CD4-positive, alpha-beta memory T cell (primary cell): ENCODE measurements at regions not wholly inside any gene's neighbourhood (a gene's known extent, or its start where the extent isn't known, plus 50 kb on each side); places are given as distances from the start of the nearest gene placed in this dataset.

ENCODE experiments used
- CTCF ChIA-PET: fragments of 350-600 bp; sonication (Branson Sonifier 250); formaldehyde crosslinking; loops from one replicate; lab custom pipeline; 2021; ENCODE audit warnings: inconsistent platforms; ENCODE audit not compliant: partially characterized antibody; lab: Charles Lee
- POLR2A ChIA-PET: fragments of 350-600 bp; sonication (Branson Sonifier 250); formaldehyde crosslinking; loops from one replicate; lab custom pipeline; 2021; ENCODE audit not compliant: partially characterized antibody; lab: Charles Lee
- DNase-seq, 5 donors: peaks; one replicate each; pipeline versions ENCODE4 v3.0.0 to v3.0.0-alpha.2; 2020 to 2022; ENCODE audit warnings: mixed read lengths in 1 of 5
- H3K27ac ChIP-seq: one replicate; pipeline ENCODE4 v1.7.0; 2013; ENCODE audit warnings: low read depth, low read length
- H3K27me3 ChIP-seq: 2 replicates; pipeline ENCODE4 v1.7.0; 2013; ENCODE audit warnings: mild to moderate bottlenecking, low read length, moderate library complexity; ENCODE audit not compliant: insufficient read depth
- H3K36me3 ChIP-seq: 2 replicates; pipeline ENCODE4 v1.7.0; 2013; ENCODE audit warnings: mild to moderate bottlenecking, low read length, moderate library complexity; ENCODE audit not compliant: insufficient read depth
- H3K4me1 ChIP-seq: 2 replicates; pipeline ENCODE4 v1.7.0; 2013; ENCODE audit warnings: mild to moderate bottlenecking, low read length, moderate library complexity; ENCODE audit not compliant: insufficient read depth
- H3K4me3 ChIP-seq, 2 donors: one replicate each; pipeline ENCODE4 v1.7.0; 2013; ENCODE audit warnings: low read length in 2 of 2, mild to moderate bottlenecking in 1 of 2
- H3K9me3 ChIP-seq, 2 donors: one replicate each; pipeline ENCODE4 v1.7.0; 2013; ENCODE audit warnings: low read length in 2 of 2, control low read depth in 1 of 2; ENCODE audit not compliant: control insufficient read depth in 1 of 2
- H3K27ac Mint-ChIP-seq, 7 donors: one replicate each; pipeline ENCODE4 v1.8.0; 2020 to 2021; ENCODE audit warnings: mixed read lengths in 7 of 7, mild to moderate bottlenecking in 6 of 7, inconsistent platforms in 3 of 7, moderate library complexity in 3 of 7
- H3K27me3 Mint-ChIP-seq, 2 donors: one replicate each; pipeline ENCODE4 v1.8.0; 2020 to 2021; ENCODE audit warnings: mixed read lengths in 2 of 2
- H3K36me3 Mint-ChIP-seq, 2 donors: one replicate each; pipeline ENCODE4 v1.8.0; 2020 to 2021; ENCODE audit warnings: mixed read lengths in 2 of 2, inconsistent platforms in 1 of 2, mild to moderate bottlenecking in 1 of 2
- H3K4me1 Mint-ChIP-seq, 4 donors: one replicate each; pipeline ENCODE4 v1.8.0; 2020 to 2021; ENCODE audit warnings: mixed read lengths in 4 of 4, mild to moderate bottlenecking in 1 of 4
- H3K4me3 Mint-ChIP-seq, 8 donors: one replicate each; pipeline ENCODE4 v1.8.0; 2020 to 2021; ENCODE audit warnings: mixed read lengths in 8 of 8, mild to moderate bottlenecking in 7 of 8, moderate library complexity in 6 of 8, inconsistent platforms in 3 of 8
- H3K9me3 Mint-ChIP-seq, 8 donors: one replicate each; pipeline ENCODE4 v1.8.0; 2020 to 2021; ENCODE audit warnings: mixed read lengths in 8 of 8, mild to moderate bottlenecking in 5 of 8, inconsistent platforms in 3 of 8, moderate library complexity in 1 of 8
- intact Hi-C: fragments of 100-400 bp; cut with micrococcal nuclease; formaldehyde crosslinking; loops from one replicate; pipeline ENCODE4 v1.15.1; 2023

DNA sequence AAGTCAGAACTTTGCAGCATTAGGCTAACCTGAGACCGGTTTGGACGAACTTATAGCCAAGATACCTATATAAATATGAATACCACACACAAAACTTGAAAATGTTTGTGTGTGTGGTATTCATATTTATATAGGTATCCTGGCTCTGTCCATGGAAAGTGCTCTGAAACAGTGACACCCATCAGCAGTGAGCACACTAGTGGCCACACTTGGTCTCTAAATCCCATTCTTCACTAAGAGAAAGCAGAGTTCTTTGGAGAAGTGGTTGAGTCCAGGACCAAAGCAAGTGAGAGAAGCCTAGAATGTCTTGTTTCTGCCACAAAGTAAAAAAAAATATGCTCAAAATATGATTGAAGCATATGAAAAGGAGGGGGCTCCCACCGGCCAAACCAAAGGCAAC lies 146.5 kb downstream of the TWIST2 start:
- no peaks in the 10 kb centered on the region for H3K9me3 ChIP-seq
- H3K27ac ChIP-seq: no peak overlapping the region
- H3K4me1 ChIP-seq: no peaks in the 10 kb centered on the region
- Mint-ChIP-seq H3K4me3 (no peak overlapping the region), H3K4me1 (no peaks in the 10 kb centered on the region), H3K27ac (no peak overlapping the region), H3K27me3 (peaks cover 13 to 20% of the 10 kb centered on the region in 2 donors), H3K36me3 (no peaks in the 10 kb centered on the region), H3K9me3 (peaks cover 0 to 15% (median 9%) of the 10 kb centered on the region in 8 donors)
- intact Hi-C loops: no loop called here
- POLR2A ChIA-PET: no interaction called here
- H3K27me3 ChIP-seq: no peaks in the 10 kb centered on the region
- DNase-seq: no peak
- CTCF ChIA-PET: no interaction called here
- no peak overlapping the region for H3K4me3 ChIP-seq
- H3K36me3 ChIP-seq: no peaks in the 10 kb centered on the region

DNA sequence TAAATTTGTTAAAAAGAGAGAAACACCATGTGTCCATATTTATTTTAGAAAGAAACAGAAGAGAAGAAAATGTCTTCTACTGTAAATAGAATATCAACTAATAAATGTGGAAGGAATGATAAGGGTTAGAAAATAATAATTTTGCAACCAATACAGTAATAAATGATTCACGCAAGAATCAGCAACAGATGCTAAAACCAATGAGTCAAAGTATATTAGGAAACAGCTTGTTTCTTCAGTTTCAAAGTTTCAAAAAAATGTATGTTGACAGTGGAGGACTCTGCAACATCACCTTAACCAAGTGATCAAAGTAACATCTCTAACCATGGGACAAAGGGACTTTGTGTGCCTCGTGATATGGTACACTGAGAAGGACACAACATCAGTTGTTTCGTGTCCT lies 147.0 kb downstream of the TWIST2 start:
- no peak overlapping the region for H3K27ac Mint-ChIP-seq
- ChIA-PET POLR2A (no interaction called here), CTCF (no interaction called here)
- no peaks in the 10 kb centered on the region for H3K4me1 Mint-ChIP-seq
- H3K27me3 Mint-ChIP-seq: peaks cover 13 to 20% of the 10 kb centered on the region in 2 donors
- Histone ChIP-seq H3K4me1 (no peaks in the 10 kb centered on the region), H3K27me3 (no peaks in the 10 kb centered on the region), H3K27ac (no peak overlapping the region), H3K4me3 (no peak overlapping the region), H3K36me3 (no peaks in the 10 kb centered on the region), H3K9me3 (no peaks in the 10 kb centered on the region)
- H3K4me3 Mint-ChIP-seq: no peak overlapping the region
- H3K9me3 Mint-ChIP-seq: peaks cover 0 to 15% (median 9%) of the 10 kb centered on the region in 8 donors
- intact Hi-C loops: no loop called here
- no peak for DNase-seq
- no peaks in the 10 kb centered on the region for H3K36me3 Mint-ChIP-seq

DNA sequence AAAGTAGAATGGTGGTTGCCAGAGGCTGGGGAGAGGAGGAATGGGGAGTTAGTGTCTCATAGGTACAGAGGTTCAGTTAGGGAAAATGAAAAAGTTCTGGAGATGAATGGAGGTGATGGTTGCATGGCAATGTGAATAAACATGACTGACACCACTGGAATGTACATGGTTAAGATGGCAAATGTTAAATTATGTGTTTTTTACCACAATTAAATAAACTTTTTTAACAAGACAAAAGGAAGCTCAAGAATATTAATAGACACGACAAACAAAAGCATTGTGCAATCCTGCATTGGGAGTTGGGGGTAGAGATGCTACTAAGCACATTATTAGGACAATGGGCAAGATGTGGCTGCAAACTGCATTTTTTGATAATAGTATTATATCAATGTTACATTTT lies 147.7 kb downstream of the TWIST2 start:
- Histone ChIP-seq H3K4me1 (no peaks in the 10 kb centered on the region), H3K36me3 (no peaks in the 10 kb centered on the region), H3K4me3 (no peak overlapping the region), H3K27me3 (no peaks in the 10 kb centered on the region), H3K27ac (no peak overlapping the region), H3K9me3 (no peaks in the 10 kb centered on the region)
- no peak overlapping the region for H3K4me3 Mint-ChIP-seq
- peaks cover 13 to 20% of the 10 kb centered on the region in 2 donors for H3K27me3 Mint-ChIP-seq
- no peak for DNase-seq
- intact Hi-C loops: no loop called here
- POLR2A ChIA-PET: no interaction called here
- H3K4me1 Mint-ChIP-seq: no peaks in the 10 kb centered on the region
- H3K36me3 Mint-ChIP-seq: no peaks in the 10 kb centered on the region
- CTCF ChIA-PET: no interaction called here
- no peak overlapping the region for H3K27ac Mint-ChIP-seq
- H3K9me3 Mint-ChIP-seq: peaks cover 0 to 15% (median 9%) of the 10 kb centered on the region in 8 donors

DNA sequence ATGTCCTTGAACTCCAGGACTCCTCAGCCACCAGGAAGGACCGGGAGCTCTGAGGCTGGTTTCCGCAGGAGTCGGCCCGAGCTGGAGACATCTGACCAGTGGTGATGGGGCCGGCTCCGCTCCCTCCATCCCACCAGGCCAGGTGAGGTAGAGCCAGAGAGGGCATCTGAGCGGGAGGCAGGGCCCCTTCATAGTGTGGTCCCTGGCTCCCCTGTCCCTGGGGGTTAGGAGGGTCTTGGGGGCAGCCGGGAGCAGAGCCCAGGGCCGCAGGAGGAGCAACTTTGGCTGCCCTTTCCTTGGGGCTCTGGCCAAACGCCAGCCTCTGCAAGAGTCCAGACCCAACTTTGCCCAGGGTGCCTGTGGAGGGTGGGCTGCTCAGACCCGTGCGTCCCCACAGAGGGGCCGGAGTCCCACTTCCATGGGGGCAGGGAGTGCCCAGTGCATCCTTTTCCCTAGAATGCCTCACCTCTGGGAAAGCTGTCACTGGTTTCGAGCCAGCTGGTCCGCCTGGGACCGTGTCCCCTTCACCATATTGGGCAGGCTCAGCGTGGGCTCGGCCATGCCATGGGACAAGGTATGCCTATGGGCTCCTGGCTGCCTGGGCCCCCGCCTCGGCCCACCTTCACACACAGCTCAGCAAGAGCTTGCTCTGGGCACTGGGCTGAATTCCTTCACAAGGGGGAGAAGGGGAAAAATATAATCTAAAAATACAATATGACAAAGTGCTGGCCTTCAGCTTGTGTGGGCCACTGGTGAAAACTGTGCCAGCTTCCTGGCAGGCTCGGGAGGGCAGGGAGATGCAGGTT lies 148.6 kb downstream of the TWIST2 start:
- POLR2A ChIA-PET: no interaction called here

DNA sequence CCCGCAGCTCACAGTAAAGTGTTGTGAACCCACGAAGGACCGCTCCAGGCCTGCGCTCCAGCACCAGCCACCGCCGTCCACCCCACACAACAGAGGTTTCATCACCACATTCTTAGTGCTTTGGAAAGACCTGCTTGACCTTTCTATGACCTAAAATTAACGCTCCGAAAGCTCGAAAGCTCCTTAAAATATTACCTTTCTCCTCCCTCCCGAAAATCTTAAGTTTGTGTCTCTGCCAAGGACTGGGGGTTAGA lies 149.2 kb downstream of the TWIST2 start:
- no peak overlapping the region for H3K4me3 Mint-ChIP-seq
- H3K4me1 Mint-ChIP-seq: no peaks in the 10 kb centered on the region
- peaks cover 2 to 22% (median 14%) of the 10 kb centered on the region in 8 donors for H3K9me3 Mint-ChIP-seq
- ChIA-PET CTCF (no interaction called here), POLR2A (no interaction called here)
- Histone ChIP-seq H3K9me3 (no peaks in the 10 kb centered on the region), H3K4me3 (no peak overlapping the region), H3K4me1 (no peaks in the 10 kb centered on the region), H3K27me3 (no peaks in the 10 kb centered on the region), H3K36me3 (no peaks in the 10 kb centered on the region), H3K27ac (no peak overlapping the region)
- intact Hi-C loops: no loop called here
- no peak overlapping the region for H3K27ac Mint-ChIP-seq
- no peaks in the 10 kb centered on the region for H3K36me3 Mint-ChIP-seq
- DNase-seq: no peak
- peaks cover 10 to 16% of the 10 kb centered on the region in 2 donors for H3K27me3 Mint-ChIP-seq

More for the DNA sequence above, 148.6 kb downstream of the TWIST2 start:
- H3K27me3 ChIP-seq: no peaks in the 10 kb centered on the region
- H3K27ac Mint-ChIP-seq: no peak overlapping the region
- intact Hi-C loops: no loop called here
- no peaks in the 10 kb centered on the region for H3K36me3 ChIP-seq
- H3K9me3 ChIP-seq: no peaks in the 10 kb centered on the region
- no peak for DNase-seq
- no peak overlapping the region for H3K27ac ChIP-seq
- no peaks in the 10 kb centered on the region for H3K4me1 ChIP-seq
- CTCF ChIA-PET: no interaction called here
- no peaks in the 10 kb centered on the region for H3K36me3 Mint-ChIP-seq
- H3K4me1 Mint-ChIP-seq: no peaks in the 10 kb centered on the region
- H3K27me3 Mint-ChIP-seq: peaks cover 10 to 16% of the 10 kb centered on the region in 2 donors
- H3K4me3 Mint-ChIP-seq: no peak overlapping the region
- no peak overlapping the region for H3K4me3 ChIP-seq
- peaks cover 0 to 17% (median 11%) of the 10 kb centered on the region in 8 donors for H3K9me3 Mint-ChIP-seq

DNA sequence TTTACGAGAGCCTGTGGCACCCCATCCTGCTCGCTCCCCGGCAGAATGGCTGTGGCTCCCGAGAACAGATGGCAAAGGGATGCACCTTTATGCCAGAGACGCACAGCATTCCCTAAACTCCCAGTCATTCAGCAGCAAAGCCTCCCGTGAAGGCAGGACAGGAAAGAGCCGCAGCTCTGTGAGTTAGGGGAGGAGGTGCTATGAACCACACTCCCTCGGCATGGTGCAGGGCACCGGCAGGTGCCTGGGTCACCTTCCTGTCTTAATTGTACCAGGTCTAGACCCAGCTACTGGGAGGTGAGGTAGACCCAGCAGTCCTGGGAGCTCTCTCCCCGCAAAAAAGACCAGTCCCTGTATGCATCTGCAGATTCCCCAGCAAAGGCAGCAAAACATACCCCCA lies 149.8 kb downstream of the TWIST2 start:
- Histone ChIP-seq H3K4me3 (no peak overlapping the region), H3K27ac (no peak overlapping the region), H3K27me3 (no peaks in the 10 kb centered on the region), H3K4me1 (no peaks in the 10 kb centered on the region), H3K36me3 (no peaks in the 10 kb centered on the region), H3K9me3 (no peaks in the 10 kb centered on the region)
- Mint-ChIP-seq H3K4me1 (no peaks in the 10 kb centered on the region), H3K9me3 (peaks cover 2 to 27% (median 16%) of the 10 kb centered on the region in 8 donors), H3K27me3 (peaks cover 9 to 16% of the 10 kb centered on the region in 2 donors), H3K4me3 (no peak overlapping the region), H3K27ac (no peak overlapping the region), H3K36me3 (no peaks in the 10 kb centered on the region)
- intact Hi-C loops: no loop called here
- ChIA-PET POLR2A (no interaction called here), CTCF (no interaction called here)
- DNase-seq: no peak
